Caki2 (cell line): ENCODE measurements at regions not wholly inside any gene's neighbourhood (a gene's known extent, or its start where the extent isn't known, plus 50 kb on each side); places are given as distances from the start of the nearest gene placed in this dataset.
A peak's percentile ranks its signal among the peaks of the same experiment; 100 is the strongest.
"Not testable (repeated sequence)": the region's sequence is repeated elsewhere in the genome, so short reads cannot be mapped to it uniquely, and the experiment has no call there.

Source experiments
- DNase-seq: peaks from one replicate; pipeline ENCODE4 v3.0.0-alpha.2; 2015; ENCODE audit warnings: low read depth
- in situ Hi-C: cut with HindIII; loops from 2 replicates; pipeline ENCODE4 v1.10.0; 2016; ENCODE audit warnings: low sequenced_read_pairs, low pct_unique_long_range_greater_than_20kb, mixed read lengths

GRCh38 chr2:234165421-234165820 lies 114.9 kb downstream of the SPP2 start:
- in situ Hi-C loops: no loop called here
- DNase-seq: no peak

- in situ Hi-C loops: no loop called here
- DNase-seq: no peak
These were observed 114.3 kb downstream of the SPP2 start for GRCh38 chr2:234164493-234165413.

- in situ Hi-C loops: no loop called here
- no peak for DNase-seq
These were observed 113.1 kb downstream of the SPP2 start for GRCh38 chr2:234163510-234164045.

- in situ Hi-C loops: no loop called here
- DNase-seq: no peak
These were observed 112.4 kb downstream of the SPP2 start for GRCh38 chr2:234162861-234163260.

GRCh38 chr2:234161932-234162331 lies 111.4 kb downstream of the SPP2 start:
- in situ Hi-C loops: no loop called here
- DNase-seq: no peak

- in situ Hi-C loops: no loop called here
- no peak for DNase-seq
These were observed 108.3 kb downstream of the SPP2 start for GRCh38 chr2:234158812-234159211.

- in situ Hi-C loops: no loop called here
- no peak for DNase-seq
These were observed 107.5 kb downstream of the SPP2 start for GRCh38 chr2:234157817-234158588.

GRCh38 chr2:234156326-234156725 lies 105.8 kb downstream of the SPP2 start:
- in situ Hi-C loops: no loop called here

GRCh38 chr2:234152835-234153234 lies 102.3 kb downstream of the SPP2 start:
- in situ Hi-C loops, DNase-seq: not testable (repeated sequence)

More at GRCh38 chr2:234156326-234156725, 105.8 kb downstream of the SPP2 start:
- no peak for DNase-seq

- DNase-seq: peak; percentile 93
- in situ Hi-C loops: no loop called here
These were observed 96.9 kb downstream of the SPP2 start for GRCh38 chr2:234147335-234147861.

- peak; percentile 72 for DNase-seq
- in situ Hi-C loops: no loop called here
These were observed 95.8 kb downstream of the SPP2 start for GRCh38 chr2:234146087-234146826.

GRCh38 chr2:234145511-234145910 lies 95.0 kb downstream of the SPP2 start:
- no peak for DNase-seq
- in situ Hi-C loops: no loop called here

GRCh38 chr2:234145057-234145456 lies 94.6 kb downstream of the SPP2 start:
- in situ Hi-C loops: no loop called here
- peak; percentile 25 for DNase-seq

- DNase-seq: no peak
- in situ Hi-C loops: no loop called here
These were observed 93.4 kb downstream of the SPP2 start for GRCh38 chr2:234143896-234144295.

GRCh38 chr2:234142530-234142929 lies 92.0 kb downstream of the SPP2 start:
- DNase-seq: peak; percentile 61
- in situ Hi-C loops: no loop called here

- in situ Hi-C loops: no loop called here
- DNase-seq: no peak
These were observed 89.3 kb downstream of the SPP2 start for GRCh38 chr2:234139755-234140154.

- no peak for DNase-seq
- in situ Hi-C loops: no loop called here
These were observed 88.3 kb downstream of the SPP2 start for GRCh38 chr2:234138836-234139235.

GRCh38 chr2:234137400-234138014 lies 87.0 kb downstream of the SPP2 start:
- in situ Hi-C loops: no loop called here

More at GRCh38 chr2:234137400-234138014, 87.0 kb downstream of the SPP2 start:
- DNase-seq: peak; percentile 73
